Activated CD4-positive, alpha-beta T cell treated with anti-CD3 and anti-CD28 coated beads, Interleukin-2, amount 50 U/mL, for 48 hours (primary cell): ENCODE measurements at regions not wholly inside any gene's neighbourhood (a gene's known extent, or its start where the extent isn't known, plus 50 kb on each side); places are given as distances from the start of the nearest gene placed in this dataset.

Source experiments
- DNase-seq, 2 experiments: peaks; one replicate each; pipeline ENCODE4 v3.0.0-alpha.2; 2020

DNA sequence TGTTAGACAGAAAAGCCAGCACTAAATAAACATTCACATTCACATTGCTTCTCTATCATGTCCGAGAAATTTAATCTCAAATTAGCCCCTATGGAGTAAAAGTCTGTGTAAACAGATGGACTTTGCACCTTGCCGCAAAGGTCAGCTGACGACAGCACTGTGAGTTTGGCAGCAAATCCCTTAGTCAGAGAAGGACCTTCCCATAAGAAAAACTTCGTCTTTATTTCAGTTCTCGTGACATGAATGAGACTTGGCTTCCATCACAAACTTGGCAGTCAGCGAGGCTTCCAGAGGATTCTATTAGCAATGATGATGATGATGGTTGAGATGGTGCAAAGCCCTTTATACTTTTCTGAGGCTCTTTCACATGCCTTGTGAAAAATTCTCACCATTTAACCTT, 133.7 kb upstream of the IFNGR1 start:
- no peak for DNase-seq

DNA sequence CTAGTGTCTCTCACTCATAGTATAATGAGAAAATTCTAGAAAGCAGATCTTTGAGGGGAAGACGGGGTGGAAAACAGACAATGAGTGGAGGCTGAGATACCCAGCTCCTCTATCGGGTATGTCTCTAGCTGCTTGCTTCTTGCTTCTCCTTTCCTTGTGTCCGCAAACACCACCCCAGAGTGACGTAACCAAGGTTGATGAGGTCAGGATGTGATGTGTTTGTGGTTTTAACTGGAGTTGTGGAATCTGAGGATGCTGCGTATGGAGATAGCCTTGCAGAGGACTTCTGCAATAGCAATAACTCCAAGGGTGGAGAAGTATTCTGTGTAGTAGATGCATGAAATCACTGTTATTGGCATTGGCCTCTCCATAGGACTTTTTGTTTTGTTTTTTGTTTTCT, 132.7 kb upstream of the IFNGR1 start:
- no peak for DNase-seq

DNA sequence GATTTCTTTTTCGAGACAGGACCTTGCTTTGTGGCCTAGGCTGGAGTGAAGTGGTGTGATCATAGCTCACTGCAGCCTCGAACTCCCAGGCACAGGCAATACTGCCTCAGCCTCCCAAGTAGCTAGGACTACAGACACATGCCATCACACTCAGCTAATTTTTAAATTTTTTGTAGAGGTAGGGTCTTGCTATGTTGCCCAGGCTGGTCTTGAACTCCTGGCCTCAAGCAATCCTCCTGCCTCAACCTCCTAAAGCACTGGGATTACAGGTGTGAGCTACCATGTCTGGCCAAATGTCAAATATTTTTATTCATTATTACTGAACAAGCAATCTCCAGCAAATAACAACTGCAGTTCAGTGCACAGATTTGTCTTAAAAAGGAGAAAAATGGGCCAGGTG, 131.7 kb upstream of the IFNGR1 start:
- no peak for DNase-seq

DNA sequence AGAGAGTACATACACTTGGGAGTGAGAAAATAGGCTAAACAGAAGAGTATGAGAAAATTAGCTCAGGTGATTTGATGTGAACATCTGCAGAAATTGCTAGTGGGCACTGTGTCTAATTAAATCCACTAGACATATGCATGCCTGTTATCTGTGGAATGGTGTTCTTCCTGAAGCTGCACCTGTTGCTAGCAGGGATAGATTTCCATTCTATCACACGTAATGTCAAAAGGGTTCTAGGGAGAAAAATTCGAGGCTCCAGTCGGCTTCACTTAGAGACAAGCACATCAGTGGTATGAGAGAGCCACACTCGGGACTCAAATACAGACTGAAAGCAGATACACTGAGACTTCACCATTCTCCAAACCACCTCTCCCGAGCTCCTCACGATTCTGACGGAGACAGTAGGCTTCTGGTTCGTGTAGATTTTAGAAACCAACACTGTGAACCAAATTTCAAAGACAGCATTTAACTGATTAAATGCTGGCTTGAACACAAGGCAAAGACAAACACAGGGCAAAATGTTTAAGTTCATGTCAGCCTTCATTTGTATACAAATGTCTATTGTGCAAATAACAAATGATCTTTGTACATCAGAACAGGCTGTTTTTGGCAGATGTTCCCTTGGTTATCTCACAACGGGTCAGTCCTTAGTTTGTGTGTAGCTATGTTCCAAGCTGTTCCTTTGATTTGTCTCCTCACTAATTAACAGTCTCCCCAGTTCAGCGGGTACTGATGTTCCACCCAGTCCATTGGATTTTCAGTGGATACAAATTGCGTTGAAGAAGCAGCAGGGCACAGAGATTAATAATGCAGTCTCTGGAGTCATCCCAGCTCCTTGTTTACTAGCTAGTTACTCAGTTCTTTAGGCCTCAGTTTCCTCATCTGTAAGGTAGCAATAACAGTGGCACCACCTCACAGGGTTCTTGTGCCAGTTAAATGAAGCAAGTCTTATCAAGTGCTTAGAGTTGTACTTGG, 131.0 kb upstream of the IFNGR1 start:
- no peak for DNase-seq

DNA sequence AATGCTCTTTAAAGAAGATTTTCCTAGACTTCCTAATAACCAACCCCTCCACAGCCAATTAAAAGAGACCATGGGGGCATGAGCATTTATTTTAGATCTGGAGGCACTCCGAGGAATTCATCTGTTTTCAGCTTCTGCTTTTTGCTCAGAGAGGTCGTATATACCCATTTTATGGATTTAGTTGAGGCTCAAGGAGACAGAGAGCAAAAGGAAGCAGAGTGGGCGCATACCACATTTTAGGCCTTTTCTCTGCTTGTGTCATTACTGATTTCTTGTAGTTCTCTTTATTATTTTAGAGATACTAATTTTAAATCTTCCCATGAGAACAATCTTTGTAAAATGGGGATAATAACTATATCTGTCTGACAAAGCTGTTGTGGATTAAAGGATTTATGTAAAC, 129.6 kb upstream of the IFNGR1 start:
- no peak for DNase-seq

DNA sequence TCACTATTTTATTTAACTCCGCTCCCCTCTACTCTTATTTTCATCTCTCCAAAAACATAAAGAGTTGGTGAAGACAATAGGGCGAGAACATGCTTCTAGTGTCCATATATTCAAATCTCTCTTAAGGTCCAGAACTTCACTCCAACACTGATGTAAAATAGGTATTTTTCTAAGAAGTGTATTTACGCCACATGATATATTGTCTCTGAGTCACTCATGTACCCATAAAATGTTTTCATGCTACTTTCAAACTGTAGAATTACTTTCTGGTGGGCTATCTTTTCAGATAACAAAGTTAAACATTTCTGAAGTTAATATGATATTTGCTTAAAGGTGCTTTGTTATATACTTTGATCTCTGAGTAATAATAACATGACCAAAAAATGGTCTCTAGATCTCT, 124.1 kb upstream of the IFNGR1 start:
- no peak for DNase-seq

DNA sequence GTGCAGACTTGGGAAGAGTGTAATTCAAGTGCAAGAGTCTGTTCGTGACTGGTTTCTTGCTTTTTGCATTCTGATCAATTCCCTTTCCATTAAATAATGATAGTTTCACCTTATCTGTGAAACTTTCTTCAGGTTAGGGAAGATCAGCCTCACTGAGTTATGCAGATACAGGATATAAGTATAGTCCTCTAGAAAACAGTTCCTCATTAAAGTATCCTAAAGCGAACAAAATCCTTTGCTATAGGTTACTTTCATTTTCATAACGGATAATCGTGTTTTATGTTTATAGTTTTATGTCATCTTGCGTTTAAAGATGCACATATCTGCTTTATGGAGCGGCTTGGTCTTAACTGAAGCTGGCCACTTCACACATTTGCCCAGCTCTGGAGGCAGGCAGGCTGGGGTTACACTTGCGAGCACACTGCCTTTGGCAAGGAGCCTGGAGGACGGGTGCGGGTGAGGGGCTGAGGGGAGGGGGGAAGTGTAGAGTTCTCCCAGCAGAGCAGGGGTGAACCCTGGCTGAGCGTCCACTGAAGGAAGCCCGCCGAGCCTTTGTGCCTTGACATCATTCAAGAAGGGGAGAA, 123.5 kb upstream of the IFNGR1 start:
- DNase-seq = peak in 1 of 2 experiments; percentile 13

DNA sequence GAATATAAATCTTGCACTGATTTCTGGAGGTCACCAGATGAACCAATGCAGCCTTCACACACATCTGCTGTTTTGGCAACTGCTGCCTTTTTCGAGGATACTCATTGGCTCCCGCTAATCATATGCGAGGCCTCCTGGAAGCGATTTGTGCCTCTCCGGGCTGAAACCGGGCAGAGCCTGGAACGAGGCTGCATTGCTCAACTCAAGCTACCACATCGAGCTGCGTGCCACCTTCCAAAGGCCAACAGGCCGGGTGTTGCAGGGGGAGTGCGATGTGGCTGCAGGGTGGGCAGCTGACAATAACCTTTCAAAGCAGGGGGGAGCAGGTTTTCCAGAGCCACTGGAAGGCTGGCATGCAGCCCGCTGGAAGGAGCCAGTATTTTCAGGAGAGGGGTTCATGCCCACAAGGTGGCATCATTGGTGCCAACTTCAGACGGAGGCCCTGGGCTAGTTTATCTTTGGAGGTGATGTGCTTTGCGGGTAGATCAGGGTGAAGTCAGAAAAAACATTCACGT, 122.6 kb upstream of the IFNGR1 start:
- DNase-seq = peak; percentile 42 to 50

DNA sequence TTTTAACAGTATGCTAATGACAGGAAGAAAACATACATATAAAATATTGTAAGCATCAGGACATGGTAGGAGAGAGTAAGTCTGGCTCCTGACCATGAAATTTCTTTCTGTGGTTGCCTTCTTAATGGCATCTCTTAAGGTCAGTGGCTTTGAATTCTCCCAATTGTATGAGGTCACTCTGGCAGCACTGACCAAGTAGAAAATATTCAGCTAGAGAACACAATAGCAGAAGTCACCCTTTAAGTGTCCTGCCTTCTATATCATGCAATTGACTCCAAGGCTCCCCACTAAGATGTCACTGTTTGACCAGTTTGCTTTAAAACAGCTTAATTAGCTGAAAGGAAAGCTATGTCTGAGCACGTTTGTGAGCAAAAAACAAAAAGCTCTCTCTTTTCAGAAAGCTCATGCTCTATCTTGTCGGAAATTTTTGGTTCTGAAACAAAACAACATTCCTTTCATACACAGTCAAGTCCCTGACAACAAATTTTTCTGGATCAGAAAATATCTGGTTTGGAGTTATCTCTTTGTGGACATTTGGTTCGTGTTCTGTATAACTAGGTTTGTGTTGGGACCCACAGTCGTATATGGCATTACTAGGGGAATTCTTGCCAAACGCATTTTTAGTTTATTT, 120.9 kb upstream of the IFNGR1 start:
- no peak for DNase-seq

DNA sequence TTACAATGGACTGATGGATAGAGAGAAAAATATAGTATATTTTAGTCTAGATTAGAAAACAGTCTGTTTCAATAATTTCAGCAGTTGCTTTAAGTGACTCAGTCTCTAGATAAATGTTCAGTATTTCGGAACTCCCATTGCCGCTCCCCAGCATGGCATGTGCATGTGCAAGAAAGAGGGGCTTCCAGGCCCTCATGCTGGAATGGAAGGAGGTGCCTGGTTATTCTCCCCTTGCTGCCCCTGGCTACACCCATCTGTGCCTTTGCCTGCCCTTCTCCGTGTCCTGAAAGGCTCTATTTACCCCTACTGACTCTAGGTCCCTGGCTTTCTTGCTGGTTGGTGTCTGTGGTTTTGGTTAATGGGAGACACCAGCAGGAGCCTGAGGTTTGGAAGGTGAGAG, 115.7 kb upstream of the IFNGR1 start:
- DNase-seq = no peak

DNA sequence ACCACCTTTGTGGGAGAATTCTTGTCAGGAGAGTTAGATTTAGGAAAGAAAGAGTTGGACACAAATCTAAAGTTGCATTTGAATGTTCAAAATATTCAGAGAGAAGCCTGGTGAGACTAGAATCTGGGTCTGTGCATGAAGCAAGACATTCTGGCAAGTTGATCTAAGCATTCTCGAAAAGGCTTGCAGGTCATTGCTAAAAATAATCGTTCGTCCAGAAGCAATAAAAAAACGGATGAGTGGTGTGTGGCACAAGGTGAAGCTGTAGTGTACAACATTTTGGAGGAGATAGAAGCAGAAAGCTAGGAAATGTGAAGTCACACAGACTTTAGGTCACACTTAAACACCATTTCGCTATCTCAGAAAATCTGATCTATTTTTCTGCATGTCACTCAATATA, 114.9 kb upstream of the IFNGR1 start:
- DNase-seq = no peak

DNA sequence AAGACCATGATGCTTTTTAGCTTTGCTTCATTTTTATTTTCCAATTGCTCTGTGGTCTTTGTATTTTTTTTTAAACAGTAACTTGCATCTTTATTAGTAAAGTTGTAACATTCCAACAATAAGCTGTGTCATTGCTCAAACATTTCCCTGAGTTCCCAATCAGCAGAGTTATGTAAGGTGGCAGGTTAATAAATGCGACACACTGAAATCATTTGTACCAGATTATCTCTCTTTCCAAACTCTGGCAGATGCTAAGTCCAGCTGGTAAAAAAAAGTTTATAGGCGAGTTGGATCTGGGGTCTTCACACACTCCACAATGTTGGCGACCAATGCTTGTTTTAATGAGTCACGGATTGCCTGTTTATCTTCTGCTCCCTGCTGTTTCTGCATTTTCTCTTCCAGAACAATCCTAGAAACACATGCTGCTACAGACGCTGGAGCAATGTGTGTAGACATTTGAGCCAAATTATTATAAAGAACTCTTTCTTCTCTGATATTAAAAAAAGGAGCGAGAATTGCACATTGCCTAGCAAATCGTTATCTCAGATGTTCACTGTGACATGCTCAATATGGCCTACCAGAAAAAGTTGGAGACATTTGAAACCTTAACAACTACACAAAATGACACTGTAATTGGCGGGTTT, 113.6 kb upstream of the IFNGR1 start:
- no peak for DNase-seq

DNA sequence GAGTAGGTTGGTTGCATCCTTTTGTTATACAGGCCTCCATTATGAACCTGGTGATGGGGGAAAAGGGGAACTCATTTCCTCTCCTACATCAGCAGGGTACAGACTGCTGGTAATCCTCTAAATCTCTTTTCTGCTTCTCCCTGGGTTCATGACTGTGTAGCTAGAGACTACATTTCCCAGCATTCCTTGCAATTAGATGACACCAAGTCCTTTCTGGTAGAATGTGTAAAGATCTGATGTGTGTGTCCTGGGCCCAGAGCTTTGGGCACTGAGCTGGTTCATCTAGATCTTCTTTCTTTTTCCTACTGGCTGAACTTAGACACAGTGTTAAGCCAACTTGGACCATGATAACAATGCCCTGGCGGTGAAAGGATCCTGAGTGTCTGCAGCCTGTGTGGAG, 104.7 kb upstream of the IFNGR1 start:
- DNase-seq = no peak

DNA sequence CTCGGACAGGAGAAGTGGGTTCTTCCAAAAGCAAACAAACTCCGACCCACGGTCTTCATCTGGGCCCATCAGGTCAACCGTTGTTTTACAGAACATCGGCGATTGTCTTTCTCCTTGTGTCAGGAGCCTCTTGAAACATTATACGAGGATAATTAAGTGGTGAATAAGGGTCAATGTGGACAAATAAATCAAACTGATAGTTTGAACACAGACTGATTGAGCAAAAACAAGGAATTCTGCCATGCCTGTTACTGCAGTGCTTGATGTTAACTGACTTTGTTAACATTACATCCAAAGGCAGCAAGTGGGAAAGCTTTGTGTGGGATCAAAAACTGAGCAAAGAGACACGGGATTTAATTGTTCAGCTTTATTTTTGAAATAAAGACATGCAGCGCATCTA, 101.1 kb upstream of the IFNGR1 start:
- DNase-seq = no peak

DNA sequence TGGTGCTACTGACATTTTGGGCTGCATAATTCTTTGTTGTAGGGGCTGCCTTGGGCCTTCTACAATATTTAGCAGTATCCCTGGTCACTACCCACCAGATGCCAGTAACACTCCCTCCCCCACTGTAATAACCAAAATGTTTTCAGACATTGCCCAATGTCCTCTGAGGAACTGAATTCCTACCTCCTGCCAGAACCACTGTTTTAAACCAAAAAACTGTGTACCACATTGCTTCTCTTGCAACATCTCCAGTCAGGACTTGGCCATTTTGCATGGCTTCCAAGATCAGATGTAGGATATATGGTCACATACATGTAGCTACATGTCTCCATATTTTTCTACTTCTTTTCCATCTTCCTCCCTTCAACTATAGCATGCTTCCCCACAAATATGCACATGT, 97.4 kb upstream of the IFNGR1 start:
- no peak for DNase-seq

DNA sequence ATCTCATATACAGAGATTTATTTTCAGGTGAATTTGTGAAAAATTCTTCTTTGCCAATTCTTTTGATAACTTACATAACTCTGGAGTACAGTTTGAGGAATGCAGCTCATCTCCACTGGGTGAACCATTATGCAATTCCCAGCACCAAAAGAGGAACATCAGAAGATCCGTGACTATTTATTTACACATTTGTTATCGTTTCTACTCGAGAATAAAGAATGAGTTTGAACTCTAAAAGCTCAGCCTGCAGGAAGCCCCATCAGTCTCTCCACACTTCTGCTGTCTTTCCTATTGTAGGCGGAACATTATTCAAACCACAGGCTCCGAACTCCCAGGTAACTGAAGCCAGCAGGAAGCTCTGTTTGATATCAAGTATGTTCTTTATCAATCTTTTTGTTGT, 95.9 kb upstream of the IFNGR1 start:
- DNase-seq = no peak

DNA sequence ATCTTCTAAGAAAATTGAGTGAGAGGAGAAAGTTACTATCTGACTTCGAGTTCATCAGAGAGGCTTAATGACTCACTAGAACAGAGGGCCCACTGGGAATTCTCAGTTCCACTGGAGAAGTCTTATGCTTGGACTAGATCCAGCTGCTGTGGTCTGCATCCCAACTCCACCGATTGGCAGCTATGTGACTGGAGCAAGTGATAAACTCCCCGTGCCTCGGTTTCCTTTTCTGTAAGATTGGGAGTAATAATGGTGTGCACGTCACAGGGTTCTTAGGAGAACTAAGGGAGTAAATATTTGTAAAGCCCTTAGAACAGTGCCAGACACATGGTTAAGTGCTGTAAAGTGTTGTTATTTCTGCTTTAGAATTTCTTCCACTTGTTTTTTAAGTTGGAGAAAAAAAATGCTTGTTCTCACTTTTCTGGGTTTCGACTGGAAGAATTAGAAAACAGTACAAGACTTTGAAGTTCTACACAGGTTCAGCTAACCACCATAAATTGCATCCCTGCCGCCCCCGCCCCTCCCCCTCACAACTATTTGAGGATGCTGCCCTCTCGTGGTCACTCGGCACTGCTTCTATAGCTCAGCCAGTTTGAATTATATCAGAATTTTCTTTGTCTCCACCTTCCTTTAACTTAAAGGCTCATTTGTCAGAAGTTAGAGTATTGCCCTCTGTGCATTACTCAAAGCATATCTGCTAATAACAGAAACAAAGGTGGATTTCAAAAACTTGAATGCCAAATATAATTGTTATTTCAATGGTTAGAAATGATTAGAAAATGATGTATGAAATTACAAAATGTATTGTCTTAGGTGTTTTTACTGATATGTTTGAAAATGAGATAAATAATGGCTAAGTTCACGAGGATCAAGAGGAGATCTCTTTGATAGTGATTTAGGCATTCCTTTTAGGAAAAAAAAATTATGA, 95.0 kb upstream of the IFNGR1 start:
- DNase-seq = peak; percentile 72 to 77

DNA sequence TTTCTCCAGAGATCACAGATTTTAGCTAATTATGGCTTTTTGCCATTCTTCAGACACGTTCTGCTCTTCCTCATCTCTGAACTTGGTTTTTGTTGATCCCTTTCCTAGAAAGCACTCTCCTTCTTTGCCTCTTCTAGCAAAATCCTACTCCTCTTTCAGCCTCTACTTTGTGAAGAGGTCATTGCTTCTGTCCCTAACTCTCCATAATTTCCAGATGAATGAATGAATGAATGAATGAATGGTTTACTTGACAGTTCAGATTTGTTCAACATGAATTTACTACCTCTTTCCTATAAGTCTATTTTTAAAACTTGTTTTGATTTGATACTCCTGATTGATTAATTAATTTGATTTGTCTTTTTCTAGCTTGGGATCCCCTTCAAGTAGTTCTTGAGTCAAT, 94.0 kb upstream of the IFNGR1 start:
- DNase-seq = no peak

DNA sequence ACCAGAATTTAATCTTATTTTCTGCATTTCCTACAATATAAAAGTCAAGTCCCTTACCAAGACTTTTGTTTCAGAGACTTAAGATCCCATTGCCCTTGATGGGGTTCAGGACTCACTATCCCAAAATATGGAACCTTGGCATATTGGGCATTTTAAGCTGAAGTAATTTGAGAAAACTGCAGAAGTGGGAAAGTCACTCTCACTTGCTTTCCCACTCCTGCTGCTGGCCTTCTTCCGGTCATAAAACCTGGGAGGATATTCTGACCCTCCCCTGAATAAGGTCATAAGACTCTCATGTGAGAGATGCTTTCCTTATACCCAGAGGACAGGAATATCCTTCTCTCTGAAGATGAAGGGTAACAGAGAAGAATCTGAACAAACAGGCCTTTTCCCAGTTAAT, 92.8 kb upstream of the IFNGR1 start:
- no peak for DNase-seq

DNA sequence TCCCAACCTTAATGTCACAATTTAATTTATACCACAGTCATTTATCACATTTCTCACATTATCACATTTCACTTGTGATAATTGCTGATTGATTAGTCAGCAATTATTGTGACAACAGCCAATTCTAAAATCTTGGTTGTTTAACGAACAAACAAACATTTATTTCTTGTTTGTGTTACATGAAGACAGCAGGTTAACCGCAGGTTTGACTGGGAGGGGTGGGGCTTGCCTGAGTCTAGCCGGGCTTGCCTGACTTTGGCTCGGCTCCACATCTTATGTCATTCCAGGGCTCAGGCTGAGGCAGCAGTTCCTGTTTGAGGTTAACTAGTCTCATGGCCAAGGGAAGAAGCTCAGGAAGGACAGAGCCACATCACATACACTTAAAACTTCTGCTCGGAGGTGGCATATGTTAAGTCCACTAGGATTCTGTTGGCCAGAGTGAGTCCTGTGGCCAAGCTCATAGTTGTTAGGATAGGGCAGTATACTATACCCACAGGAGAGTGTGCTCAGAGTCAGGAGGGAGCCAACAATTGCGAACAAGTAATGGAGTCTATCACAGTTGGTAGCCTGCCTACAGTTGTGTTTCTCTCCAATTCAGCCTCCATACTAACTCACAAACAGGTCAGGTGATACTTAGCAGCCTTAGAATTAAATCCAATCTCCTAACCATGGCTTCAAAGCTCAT, 90.0 kb upstream of the IFNGR1 start:
- no peak for DNase-seq

DNA sequence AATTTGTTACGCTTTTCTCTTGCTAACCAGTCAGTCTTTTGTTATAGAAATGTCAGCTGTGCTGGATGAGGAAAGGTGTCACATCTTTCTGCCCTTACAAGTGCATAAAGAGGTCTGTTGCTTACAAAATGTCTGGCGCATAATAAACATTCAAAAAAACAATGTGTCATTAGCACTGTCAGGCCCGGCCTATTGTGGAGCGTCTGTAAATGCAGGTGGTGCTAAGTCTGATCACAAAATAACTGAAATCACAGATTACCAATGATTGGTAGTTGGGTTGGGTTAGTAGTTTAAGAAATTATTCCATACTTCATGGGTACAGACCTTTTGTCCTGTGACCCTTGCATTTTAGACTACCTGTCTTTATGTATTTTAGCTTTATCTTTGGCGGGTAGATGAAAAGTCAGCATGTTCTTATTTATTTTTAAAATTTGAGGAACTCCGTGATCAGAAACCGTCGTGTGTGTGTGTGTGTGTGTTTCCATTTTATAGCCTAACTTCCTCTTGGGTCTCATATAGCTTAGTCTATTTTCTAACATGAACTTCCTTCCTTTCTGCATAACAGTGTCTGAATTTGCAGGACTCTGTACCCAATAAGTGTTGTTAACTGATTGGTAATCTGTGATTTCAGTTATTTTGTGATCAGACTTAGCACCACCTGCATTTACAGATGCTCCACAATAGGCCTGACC, 88.1 kb upstream of the IFNGR1 start:
- DNase-seq = no peak
